Sigmoid colon (tissue), 3 donors: ENCODE measurements at regions not wholly inside any gene's neighbourhood (a gene's known extent, or its start where the extent isn't known, plus 50 kb on each side); places are given as distances from the start of the nearest gene placed in this dataset.

Experiments
- POLR2A ChIP-seq, 2 donors: fragments of 450-650 bp; IDR thresholded peaks; one replicate each; pipeline ENCODE4 v1.6.1; 2016; ENCODE audit warnings: antibody characterized with exemption in 2 of 2, mild to moderate bottlenecking in 2 of 2, moderate library complexity in 2 of 2
- TF ChIP-seq, protein P1 (sequence below), 4 experiments: fragments of 450-650 bp in 3 of 4; fragments of 200-600 bp in 1 of 4; IDR thresholded peaks; one replicate each; pipeline ENCODE4 v1.5.1; 2016 to 2019; ENCODE audit warnings: antibody characterized with exemption in 4 of 4, mild to moderate bottlenecking in 3 of 4, moderate library complexity in 2 of 4

DNA sequence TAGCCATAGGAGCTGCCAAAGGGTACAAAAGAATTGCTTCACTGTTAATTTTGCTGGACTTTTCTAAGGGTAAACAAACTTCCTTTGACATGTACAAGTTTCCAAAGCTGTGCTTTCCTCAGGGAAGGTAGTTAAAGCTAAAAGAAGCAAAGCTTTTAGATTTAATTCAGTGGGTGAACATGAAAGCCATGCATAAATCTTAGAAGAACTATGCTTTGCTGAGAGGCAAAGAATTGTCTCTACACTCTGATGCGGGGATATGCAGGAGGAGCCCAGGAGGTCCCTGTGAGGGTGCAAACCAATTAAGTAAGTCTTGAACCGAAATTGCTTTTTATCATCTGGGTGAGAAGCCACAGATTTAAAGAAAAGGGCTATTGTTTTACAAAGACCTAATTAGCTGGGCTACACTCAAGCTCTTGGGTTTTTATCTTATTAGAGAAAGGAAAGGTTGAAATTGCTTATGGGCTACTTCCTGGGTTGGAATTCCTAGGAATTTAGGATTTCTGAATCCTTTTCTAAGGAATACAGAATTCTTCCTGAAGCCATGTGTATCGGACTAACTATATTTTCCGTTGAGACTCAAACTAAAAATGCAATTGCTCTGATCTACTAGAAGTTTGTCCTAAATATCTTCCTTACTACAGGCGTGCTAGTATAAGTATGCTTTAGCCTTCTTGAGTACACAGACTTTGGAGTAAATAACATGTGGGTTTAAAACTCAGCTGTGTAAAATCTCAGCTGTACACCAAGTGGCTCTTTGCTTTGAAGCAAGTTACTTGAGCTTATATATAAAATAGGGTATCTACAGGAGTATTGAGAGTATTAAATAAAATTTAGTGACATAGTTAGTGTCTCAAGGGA lies 188.4 kb upstream of the ANK2 start:
- TF ChIP-seq, protein P1, sequence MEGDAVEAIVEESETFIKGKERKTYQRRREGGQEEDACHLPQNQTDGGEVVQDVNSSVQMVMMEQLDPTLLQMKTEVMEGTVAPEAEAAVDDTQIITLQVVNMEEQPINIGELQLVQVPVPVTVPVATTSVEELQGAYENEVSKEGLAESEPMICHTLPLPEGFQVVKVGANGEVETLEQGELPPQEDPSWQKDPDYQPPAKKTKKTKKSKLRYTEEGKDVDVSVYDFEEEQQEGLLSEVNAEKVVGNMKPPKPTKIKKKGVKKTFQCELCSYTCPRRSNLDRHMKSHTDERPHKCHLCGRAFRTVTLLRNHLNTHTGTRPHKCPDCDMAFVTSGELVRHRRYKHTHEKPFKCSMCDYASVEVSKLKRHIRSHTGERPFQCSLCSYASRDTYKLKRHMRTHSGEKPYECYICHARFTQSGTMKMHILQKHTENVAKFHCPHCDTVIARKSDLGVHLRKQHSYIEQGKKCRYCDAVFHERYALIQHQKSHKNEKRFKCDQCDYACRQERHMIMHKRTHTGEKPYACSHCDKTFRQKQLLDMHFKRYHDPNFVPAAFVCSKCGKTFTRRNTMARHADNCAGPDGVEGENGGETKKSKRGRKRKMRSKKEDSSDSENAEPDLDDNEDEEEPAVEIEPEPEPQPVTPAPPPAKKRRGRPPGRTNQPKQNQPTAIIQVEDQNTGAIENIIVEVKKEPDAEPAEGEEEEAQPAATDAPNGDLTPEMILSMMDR (IDR thresholded peaks at IDR 0.05) = no peak
- no peak for TF ChIP-seq POLR2A (IDR thresholded peaks at IDR 0.05)
